ENCODE measurements at regions not wholly inside any gene's neighbourhood (a gene's known extent, or its start where the extent isn't known, plus 50 kb on each side); places are given as distances from the start of the nearest gene placed in this dataset.

GRCh38 chr16:59440502-59440901, 706.4 kb upstream of the GOT2 start:
- ATAC-seq: no peak
- intact Hi-C loops (cut with DNase I): no loop called here
- H3K36me3 ChIP-seq (replicated peaks in 1 of 2; ENCODE audit: insufficient read depth in 1 of 2, low read depth in 2 of 2): no peaks in the 10 kb centered on the region
- no peak overlapping the region for H3K27ac ChIP-seq
- TF ChIP-seq CTCF (IDR thresholded peaks at IDR 0.05) (no peak), POLR2A (IDR thresholded peaks at IDR 0.05) (no peak)
- H3K9me3 ChIP-seq: no peaks in the 10 kb centered on the region
- H3K27me3 ChIP-seq: no peaks in the 10 kb centered on the region
- H3K4me3 ChIP-seq: no peak overlapping the region
- no peaks in the 10 kb centered on the region for H3K4me1 ChIP-seq
- no peak for DNase-seq
- 42 to 64% methylated on average over 2 of the region's 2 CpGs for WGBS, 2 donors

- ATAC-seq (no peak), DNase-seq (no peak)
- Histone ChIP-seq H3K27ac (no peak overlapping the region), H3K4me1 (no peaks in the 10 kb centered on the region), H3K36me3 (replicated peaks in 1 of 2; ENCODE audit: insufficient read depth in 1 of 2, low read depth in 2 of 2) (no peaks in the 10 kb centered on the region), H3K9me3 (no peaks in the 10 kb centered on the region), H3K27me3 (no peaks in the 10 kb centered on the region), H3K4me3 (no peak overlapping the region)
- 28 to 40% methylated on average over 3 of the region's 3 CpGs for WGBS, 2 donors
- intact Hi-C loops (cut with DNase I): no loop called here
- TF ChIP-seq CTCF (IDR thresholded peaks at IDR 0.05): no peak
- TF ChIP-seq POLR2A (IDR thresholded peaks at IDR 0.05): no peak
Measured at GRCh38 chr16:59432896-59433295, 698.8 kb upstream of the GOT2 start.

- intact Hi-C loops (cut with DNase I): no loop called here
- Histone ChIP-seq H3K27ac (no peak overlapping the region), H3K9me3 (no peaks in the 10 kb centered on the region), H3K4me1 (no peaks in the 10 kb centered on the region), H3K36me3 (replicated peaks in 1 of 2; ENCODE audit: insufficient read depth in 1 of 2, low read depth in 2 of 2) (no peaks in the 10 kb centered on the region), H3K4me3 (no peak overlapping the region), H3K27me3 (no peaks in the 10 kb centered on the region)
- ATAC-seq (no peak), DNase-seq (no peak)
- 26 to 36% methylated on average over 1 of the region's 1 CpG for WGBS, 2 donors
- TF ChIP-seq POLR2A (IDR thresholded peaks at IDR 0.05) (no peak), CTCF (IDR thresholded peaks at IDR 0.05) (no peak)
Measured at GRCh38 chr16:59432276-59432675, 698.2 kb upstream of the GOT2 start.

GRCh38 chr16:59424714-59425273, 690.7 kb upstream of the GOT2 start:
- Histone ChIP-seq H3K4me1 (no peaks in the 10 kb centered on the region), H3K36me3 (replicated peaks in 1 of 2; ENCODE audit: insufficient read depth in 1 of 2, low read depth in 2 of 2) (no peaks in the 10 kb centered on the region), H3K4me3 (no peak overlapping the region), H3K27ac (no peak overlapping the region), H3K9me3 (no peaks in the 10 kb centered on the region), H3K27me3 (no peaks in the 10 kb centered on the region)
- no peak for TF ChIP-seq POLR2A (IDR thresholded peaks at IDR 0.05)
- TF ChIP-seq CTCF (IDR thresholded peaks at IDR 0.05): no peak
- intact Hi-C loops (cut with DNase I): no loop called here
- WGBS, 2 donors: 22 to 23% methylated on average over 2 of the region's 2 CpGs
- DNase-seq (no peak), ATAC-seq (no peak)
